ENCODE measurements at regions not wholly inside any gene's neighbourhood (a gene's known extent, or its start where the extent isn't known, plus 50 kb on each side); places are given as distances from the start of the nearest gene placed in this dataset.

GRCh38 chr6:90411292-90411781 is 114.7 kb upstream of the BACH2 start:
- TF ChIP-seq CTCF (IDR thresholded peaks at IDR 0.05; ENCODE audit: low read depth, low read length, missing control alignments), result no peak
- no peak overlapping the region for H3K4me3 ChIP-seq (ENCODE audit: low read depth, low read length)
- peak; percentile 64 for DNase-seq (ENCODE audit: low read depth)

GRCh38 chr6:90409700-90410099 is 113.1 kb upstream of the BACH2 start:
- no peak for DNase-seq (ENCODE audit: low read depth)
- H3K4me3 ChIP-seq (ENCODE audit: low read depth, low read length), result no peak overlapping the region
- TF ChIP-seq CTCF (IDR thresholded peaks at IDR 0.05; ENCODE audit: low read depth, low read length, missing control alignments), result no peak

GRCh38 chr6:90406957-90407356 is 110.3 kb upstream of the BACH2 start:
- H3K4me3 ChIP-seq (ENCODE audit: low read depth, low read length), result no peak overlapping the region
- no peak for TF ChIP-seq CTCF (IDR thresholded peaks at IDR 0.05; ENCODE audit: low read depth, low read length, missing control alignments)
- no peak for DNase-seq (ENCODE audit: low read depth)

GRCh38 chr6:90406142-90406794 is 109.6 kb upstream of the BACH2 start:
- no peak for TF ChIP-seq CTCF (IDR thresholded peaks at IDR 0.05; ENCODE audit: low read depth, low read length, missing control alignments)
- H3K4me3 ChIP-seq (ENCODE audit: low read depth, low read length), result no peak overlapping the region
- DNase-seq (ENCODE audit: low read depth), result no peak

- H3K4me3 ChIP-seq (ENCODE audit: low read depth, low read length), result no peak overlapping the region
- no peak for TF ChIP-seq CTCF (IDR thresholded peaks at IDR 0.05; ENCODE audit: low read depth, low read length, missing control alignments)
- no peak for DNase-seq (ENCODE audit: low read depth)
These were observed 107.1 kb upstream of the BACH2 start for GRCh38 chr6:90403489-90404381.

GRCh38 chr6:90402831-90403192 is 106.2 kb upstream of the BACH2 start:
- TF ChIP-seq CTCF (IDR thresholded peaks at IDR 0.05; ENCODE audit: low read depth, low read length, missing control alignments), result no peak
- H3K4me3 ChIP-seq (ENCODE audit: low read depth, low read length), result no peak overlapping the region
- no peak for DNase-seq (ENCODE audit: low read depth)

Measured in GM12864 (cell line).